Esophagus squamous epithelium (tissue), 5 donors: ENCODE measurements at regions not wholly inside any gene's neighbourhood (a gene's known extent, or its start where the extent isn't known, plus 50 kb on each side); places are given as distances from the start of the nearest gene placed in this dataset.

ENCODE experiments used
- DNase-seq: peaks from one replicate; lab custom pipeline; 2025; lab: John Stamatoyannopoulos, UW
- H3K27ac ChIP-seq, 4 donors: fragments of 200-600 bp; sonication (generic); one replicate each; pipeline ENCODE4 v1.5.1; 2016 to 2019; ENCODE audit warnings: mild to moderate bottlenecking in 1 of 4
- H3K27me3 ChIP-seq, 4 donors: fragments of 200-600 bp; sonication (generic); 1 replicate in 3 of 4; 2 replicates in 1 of 4; pipeline versions ENCODE4 v1.5.1 to v1.6.0; 2017 to 2021; ENCODE audit warnings: antibody characterized with exemption in 1 of 4
- H3K36me3 ChIP-seq, 3 donors: fragments of 200-600 bp; sonication (generic); one replicate each; pipeline ENCODE4 v1.5.1; 2016 to 2019
- H3K4me1 ChIP-seq, 3 donors: fragments of 200-600 bp; sonication (generic); one replicate each; pipeline ENCODE4 v1.5.1; 2017 to 2019
- H3K4me3 ChIP-seq, 4 donors: fragments of 200-600 bp; sonication (generic); 1 replicate in 3 of 4; 2 replicates in 1 of 4; pipeline ENCODE4 v1.5.1; 2016 to 2019; ENCODE audit warnings: mild to moderate bottlenecking in 2 of 4, moderate library complexity in 1 of 4
- H3K9me3 ChIP-seq, 3 donors: fragments of 200-600 bp; sonication (generic); one replicate each; pipeline ENCODE4 v1.5.1; 2016 to 2019
- CTCF ChIP-seq, 6 experiments: fragments of 450-650 bp in 4 of 6; fragments of 200-600 bp in 2 of 6; sonication (generic) in 2 of 6; IDR thresholded peaks; one replicate each; pipeline ENCODE4 v1.5.1; 2016 to 2019; ENCODE audit warnings: antibody characterized with exemption in 6 of 6, mild to moderate bottlenecking in 4 of 6, moderate library complexity in 4 of 6
- POLR2A ChIP-seq, 4 donors: fragments of 450-650 bp; IDR thresholded peaks; one replicate each; pipeline ENCODE4 v1.6.1; 2017; ENCODE audit warnings: antibody characterized with exemption in 4 of 4, mild to moderate bottlenecking in 4 of 4, moderate library complexity in 3 of 4
- WGBS, 2 donors: methylation state at CpG; one replicate each; pipeline ENCODE4 v1.1.5; 2018; 5-methylcytosine and 5-hydroxymethylcytosine counted together
- intact Hi-C: fragments of 100-400 bp; cut with DNase I; formaldehyde crosslinking; loops from one replicate; pipeline ENCODE4 v1.15.0; 2022
- donor health status: DM: yes; HTN: yes; CAD: no.

GRCh38 chr6:144804246-144804790, 519.2 kb downstream of the UTRN start:
- Histone ChIP-seq H3K4me3 (no peak overlapping the region), H3K27me3 (no peaks in the 10 kb centered on the region), H3K36me3 (peaks cover 0 to 53% (median 0%) of the 10 kb centered on the region in 3 donors), H3K9me3 (no peaks in the 10 kb centered on the region), H3K27ac (no peak overlapping the region), H3K4me1 (no peaks in the 10 kb centered on the region)
- intact Hi-C loops, result no loop called here
- DNase-seq, result no peak
- TF ChIP-seq CTCF (IDR thresholded peaks at IDR 0.05) (no peak), POLR2A (IDR thresholded peaks at IDR 0.05) (no peak)

GRCh38 chr6:144805049-144805448, 519.9 kb downstream of the UTRN start:
- DNase-seq, result no peak
- no peaks in the 10 kb centered on the region for H3K4me1 ChIP-seq
- H3K4me3 ChIP-seq, result no peak overlapping the region
- no peaks in the 10 kb centered on the region for H3K27me3 ChIP-seq
- intact Hi-C loops, result no loop called here
- WGBS, 2 donors, result 75 to 78% methylated on average over 1 of the region's 1 CpG
- peaks cover 0 to 59% (median 0%) of the 10 kb centered on the region in 3 donors for H3K36me3 ChIP-seq
- H3K27ac ChIP-seq, result no peak overlapping the region
- TF ChIP-seq CTCF (IDR thresholded peaks at IDR 0.05), result no peak
- no peak for TF ChIP-seq POLR2A (IDR thresholded peaks at IDR 0.05)
- H3K9me3 ChIP-seq, result no peaks in the 10 kb centered on the region

- H3K4me3 ChIP-seq, result no peak overlapping the region
- no peaks in the 10 kb centered on the region for H3K27me3 ChIP-seq
- TF ChIP-seq CTCF (IDR thresholded peaks at IDR 0.05) (no peak), POLR2A (IDR thresholded peaks at IDR 0.05) (no peak)
- no peak overlapping the region for H3K27ac ChIP-seq
- no peak for DNase-seq
- intact Hi-C loops, result no loop called here
- H3K36me3 ChIP-seq, result peaks cover 0 to 69% (median 0%) of the 10 kb centered on the region in 3 donors
- no peaks in the 10 kb centered on the region for H3K4me1 ChIP-seq
- no peaks in the 10 kb centered on the region for H3K9me3 ChIP-seq
Observed at GRCh38 chr6:144806222-144806621, 521.1 kb downstream of the UTRN start.

- H3K27me3 ChIP-seq, result no peaks in the 10 kb centered on the region
- no peaks in the 10 kb centered on the region for H3K4me1 ChIP-seq
- H3K36me3 ChIP-seq, result peaks cover 0 to 72% (median 2%) of the 10 kb centered on the region in 3 donors
- WGBS, 2 donors, result 68 to 79% methylated on average over 1 of the region's 1 CpG
- intact Hi-C loops, result no loop called here
- no peak overlapping the region for H3K27ac ChIP-seq
- no peak for TF ChIP-seq CTCF (IDR thresholded peaks at IDR 0.05)
- TF ChIP-seq POLR2A (IDR thresholded peaks at IDR 0.05), result no peak
- no peak for DNase-seq
- no peak overlapping the region for H3K4me3 ChIP-seq
- no peaks in the 10 kb centered on the region for H3K9me3 ChIP-seq
Observed at GRCh38 chr6:144809120-144809519, 524.0 kb downstream of the UTRN start.

GRCh38 chr6:144809969-144810368, 524.8 kb downstream of the UTRN start:
- H3K27ac ChIP-seq, result no peak overlapping the region
- no peak for TF ChIP-seq CTCF (IDR thresholded peaks at IDR 0.05)
- TF ChIP-seq POLR2A (IDR thresholded peaks at IDR 0.05), result no peak
- H3K4me3 ChIP-seq, result no peak overlapping the region
- peaks cover 0 to 64% (median 3%) of the 10 kb centered on the region in 3 donors for H3K36me3 ChIP-seq
- intact Hi-C loops, result no loop called here
- H3K4me1 ChIP-seq, result no peaks in the 10 kb centered on the region
- H3K27me3 ChIP-seq, result no peaks in the 10 kb centered on the region
- no peaks in the 10 kb centered on the region for H3K9me3 ChIP-seq
- no peak for DNase-seq
- 86 to 87% methylated on average over 5 of the region's 5 CpGs for WGBS, 2 donors
